ENCODE measurements at regions not wholly inside any gene's neighbourhood (a gene's known extent, or its start where the extent isn't known, plus 50 kb on each side); places are given as distances from the start of the nearest gene placed in this dataset.

DNA sequence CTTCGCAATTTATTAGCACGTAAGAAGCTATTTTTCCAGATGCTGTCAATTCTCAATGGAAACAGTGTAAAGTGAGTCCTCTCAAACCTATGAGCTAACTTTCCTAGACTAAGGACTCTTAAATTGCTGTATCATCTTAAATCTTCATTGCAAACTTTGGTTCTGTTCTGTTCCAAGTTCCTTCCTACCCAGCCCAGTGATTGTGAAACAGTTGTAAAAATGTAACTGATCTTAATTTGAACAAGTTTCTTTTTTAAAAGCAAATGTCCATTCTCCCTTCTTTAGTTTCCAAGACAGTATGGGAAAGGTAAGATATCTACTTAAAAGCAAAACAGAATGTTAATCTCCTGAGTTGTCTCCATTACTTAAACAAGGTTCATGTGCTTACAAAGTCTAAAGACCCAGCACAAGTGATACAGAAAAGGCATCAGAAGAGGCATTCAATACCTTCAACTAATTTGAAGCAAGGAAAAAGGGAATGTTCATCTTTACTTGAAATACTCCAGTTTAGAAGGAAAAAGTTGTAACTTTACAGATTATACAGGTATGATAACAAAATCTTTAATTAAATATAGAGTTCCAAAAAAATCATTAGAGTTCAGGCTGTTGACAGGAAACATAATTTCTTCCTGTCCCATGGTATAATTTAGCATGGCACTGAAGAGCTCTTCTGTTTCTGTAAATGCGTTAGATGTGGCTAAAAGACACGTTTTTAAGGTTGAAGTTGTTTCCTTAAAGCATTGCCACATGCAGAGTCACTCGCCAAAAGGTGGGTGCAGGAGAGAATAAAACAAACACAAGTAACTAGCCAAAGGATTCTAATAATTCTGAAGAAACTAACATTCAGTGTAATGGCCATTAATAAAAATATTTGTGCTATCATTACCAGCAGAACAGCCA is 101.5 kb upstream of the USP15 start:
- no peak for DNase-seq
- Mint-ChIP-seq H3K27me3 (ENCODE audit: unreplicated experiment) (no peaks in the 10 kb centered on the region), H3K27ac (ENCODE audit: unreplicated experiment) (no peak overlapping the region), H3K36me3 (ENCODE audit: insufficient read depth, unreplicated experiment) (no peaks in the 10 kb centered on the region), H3K4me3 (ENCODE audit: low read depth, unreplicated experiment) (no peak overlapping the region), H3K4me1 (ENCODE audit: low read depth, unreplicated experiment) (no peaks in the 10 kb centered on the region), H3K9me3 (ENCODE audit: low read depth, unreplicated experiment) (no peaks in the 10 kb centered on the region)
- BruUV-seq (replicated peaks), result no TSS peak
- intact Hi-C loops (cut with micrococcal nuclease; ENCODE audit: unreplicated experiment), result no loop called here
- CTCF ChIA-PET, result interaction anchor here (0.6 kb wide), 1 partner anchor 306 kb away, joined by 5 read pairs; no protein-coding TSS in a partner anchor
- TF ChIP-seq, protein P1, sequence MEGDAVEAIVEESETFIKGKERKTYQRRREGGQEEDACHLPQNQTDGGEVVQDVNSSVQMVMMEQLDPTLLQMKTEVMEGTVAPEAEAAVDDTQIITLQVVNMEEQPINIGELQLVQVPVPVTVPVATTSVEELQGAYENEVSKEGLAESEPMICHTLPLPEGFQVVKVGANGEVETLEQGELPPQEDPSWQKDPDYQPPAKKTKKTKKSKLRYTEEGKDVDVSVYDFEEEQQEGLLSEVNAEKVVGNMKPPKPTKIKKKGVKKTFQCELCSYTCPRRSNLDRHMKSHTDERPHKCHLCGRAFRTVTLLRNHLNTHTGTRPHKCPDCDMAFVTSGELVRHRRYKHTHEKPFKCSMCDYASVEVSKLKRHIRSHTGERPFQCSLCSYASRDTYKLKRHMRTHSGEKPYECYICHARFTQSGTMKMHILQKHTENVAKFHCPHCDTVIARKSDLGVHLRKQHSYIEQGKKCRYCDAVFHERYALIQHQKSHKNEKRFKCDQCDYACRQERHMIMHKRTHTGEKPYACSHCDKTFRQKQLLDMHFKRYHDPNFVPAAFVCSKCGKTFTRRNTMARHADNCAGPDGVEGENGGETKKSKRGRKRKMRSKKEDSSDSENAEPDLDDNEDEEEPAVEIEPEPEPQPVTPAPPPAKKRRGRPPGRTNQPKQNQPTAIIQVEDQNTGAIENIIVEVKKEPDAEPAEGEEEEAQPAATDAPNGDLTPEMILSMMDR (IDR thresholded peaks at IDR 0.05; ENCODE audit: unreplicated experiment), result no peak

DNA sequence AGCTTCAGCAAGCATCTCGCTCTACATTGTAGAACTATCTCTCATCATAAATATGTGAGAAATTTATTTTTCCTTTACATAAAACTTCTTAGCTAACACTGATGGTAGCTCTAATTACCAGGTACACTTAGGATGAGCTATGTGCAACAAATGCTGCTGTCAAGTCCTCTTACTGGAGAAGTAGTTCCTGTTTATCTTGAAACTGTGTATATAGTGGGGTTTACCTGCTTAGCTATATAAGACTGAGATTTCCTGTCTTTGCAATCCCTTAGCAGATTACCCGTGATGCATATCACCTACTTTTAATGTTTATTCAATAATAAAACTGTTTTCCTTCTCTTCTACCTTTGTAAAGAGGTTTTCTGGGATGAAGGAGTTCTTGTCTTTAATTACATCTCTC is 98.0 kb upstream of the USP15 start:
- Mint-ChIP-seq H3K27me3 (ENCODE audit: unreplicated experiment) (no peaks in the 10 kb centered on the region), H3K4me1 (ENCODE audit: low read depth, unreplicated experiment) (no peaks in the 10 kb centered on the region), H3K9me3 (ENCODE audit: low read depth, unreplicated experiment) (no peaks in the 10 kb centered on the region), H3K4me3 (ENCODE audit: low read depth, unreplicated experiment) (no peak overlapping the region), H3K27ac (ENCODE audit: unreplicated experiment) (no peak overlapping the region), H3K36me3 (ENCODE audit: insufficient read depth, unreplicated experiment) (no peaks in the 10 kb centered on the region)
- no peak for DNase-seq
- BruUV-seq (replicated peaks), result no TSS peak
- CTCF ChIA-PET, result no interaction called here
- TF ChIP-seq, protein P1 (IDR thresholded peaks at IDR 0.05; ENCODE audit: unreplicated experiment), result no peak
- intact Hi-C loops (cut with micrococcal nuclease; ENCODE audit: unreplicated experiment), result no loop called here

DNA sequence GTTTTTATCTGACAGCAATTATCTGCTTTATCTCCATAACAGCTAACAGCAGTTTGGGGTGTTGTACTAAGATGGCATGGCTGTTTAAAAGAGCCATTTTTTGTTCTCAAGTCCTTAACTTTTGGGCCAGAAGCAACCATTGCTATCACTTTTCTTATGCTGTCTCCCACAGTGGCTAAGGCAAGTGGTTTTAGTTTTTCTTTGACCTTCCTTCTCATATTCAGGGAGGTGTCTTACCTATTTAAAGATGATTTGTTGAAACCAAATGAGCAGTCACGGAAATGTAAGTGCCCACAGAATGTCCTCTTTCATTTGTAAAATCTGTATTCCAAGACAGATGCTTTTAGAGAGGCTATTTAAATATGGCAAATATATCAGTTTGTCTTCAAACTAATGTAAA is 96.8 kb upstream of the USP15 start:
- H3K27me3 Mint-ChIP-seq (ENCODE audit: unreplicated experiment), result no peaks in the 10 kb centered on the region
- H3K4me1 Mint-ChIP-seq (ENCODE audit: low read depth, unreplicated experiment), result no peaks in the 10 kb centered on the region
- no peak overlapping the region for H3K27ac Mint-ChIP-seq (ENCODE audit: unreplicated experiment)
- H3K9me3 Mint-ChIP-seq (ENCODE audit: low read depth, unreplicated experiment), result no peaks in the 10 kb centered on the region
- no peaks in the 10 kb centered on the region for H3K36me3 Mint-ChIP-seq (ENCODE audit: insufficient read depth, unreplicated experiment)
- no peak for DNase-seq
- TF ChIP-seq, protein P1 (IDR thresholded peaks at IDR 0.05; ENCODE audit: unreplicated experiment), result no peak
- no TSS peak for BruUV-seq (replicated peaks)
- intact Hi-C loops (cut with micrococcal nuclease; ENCODE audit: unreplicated experiment), result no loop called here
- CTCF ChIA-PET, result no interaction called here
- no peak overlapping the region for H3K4me3 Mint-ChIP-seq (ENCODE audit: low read depth, unreplicated experiment)

DNA sequence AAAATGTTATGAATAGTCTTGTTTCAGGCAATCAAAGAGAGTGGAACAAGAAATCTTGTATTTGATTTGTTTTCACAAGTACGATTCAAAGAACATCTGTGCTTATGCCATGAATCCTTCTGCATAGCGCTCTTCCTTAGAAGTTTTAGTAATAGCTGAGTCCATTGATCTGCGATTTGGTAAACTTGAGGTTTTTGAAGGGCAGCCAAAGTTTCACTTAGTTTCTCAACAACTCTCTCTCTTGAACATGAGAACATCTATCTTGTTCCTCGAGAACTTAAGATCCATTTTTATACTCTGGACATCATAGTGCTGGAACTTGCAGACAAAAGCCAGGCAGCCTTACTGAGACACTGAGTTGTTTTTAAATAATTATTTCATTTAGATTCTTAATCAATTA is 96.2 kb upstream of the USP15 start:
- no peaks in the 10 kb centered on the region for H3K9me3 Mint-ChIP-seq (ENCODE audit: low read depth, unreplicated experiment)
- CTCF ChIA-PET, result no interaction called here
- no peak overlapping the region for H3K27ac Mint-ChIP-seq (ENCODE audit: unreplicated experiment)
- no TSS peak for BruUV-seq (replicated peaks)
- no peaks in the 10 kb centered on the region for H3K4me1 Mint-ChIP-seq (ENCODE audit: low read depth, unreplicated experiment)
- DNase-seq, result no peak
- TF ChIP-seq, protein P1 (IDR thresholded peaks at IDR 0.05; ENCODE audit: unreplicated experiment), result no peak
- no peaks in the 10 kb centered on the region for H3K36me3 Mint-ChIP-seq (ENCODE audit: insufficient read depth, unreplicated experiment)
- no peaks in the 10 kb centered on the region for H3K27me3 Mint-ChIP-seq (ENCODE audit: unreplicated experiment)
- no peak overlapping the region for H3K4me3 Mint-ChIP-seq (ENCODE audit: low read depth, unreplicated experiment)
- intact Hi-C loops (cut with micrococcal nuclease; ENCODE audit: unreplicated experiment), result no loop called here

Data from Calu3 (cell line).